Osteoblast (primary cell): ENCODE measurements at regions not wholly inside any gene's neighbourhood (a gene's known extent, or its start where the extent isn't known, plus 50 kb on each side); places are given as distances from the start of the nearest gene placed in this dataset.

Experiments
- DNase-seq: peaks from one replicate; pipeline ENCODE4 v3.0.0; 2011; ENCODE audit warnings: low spot score, mixed read lengths; ENCODE audit not compliant: insufficient read length; ENCODE audit errors: missing footprints
- H2AFZ ChIP-seq: 2 replicates; pipeline ENCODE4 v1.6.0; 2011; ENCODE audit warnings: mild to moderate bottlenecking, low read length
- H3K27ac ChIP-seq: 2 replicates; pipeline ENCODE4 v1.5.1; 2011; ENCODE audit warnings: mild to moderate bottlenecking, low read depth, low read length, moderate library complexity
- H3K27me3 ChIP-seq: 2 replicates; pipeline ENCODE4 v1.6.0; 2012; ENCODE audit warnings: mild to moderate bottlenecking, control low read depth, inconsistent platforms, low read length, moderate library complexity; ENCODE audit not compliant: insufficient read depth
- H3K36me3 ChIP-seq: 2 replicates; pipeline ENCODE4 v1.5.1; 2011; ENCODE audit warnings: mild to moderate bottlenecking, low read length, control low read depth, moderate library complexity; ENCODE audit not compliant: insufficient read depth
- H3K4me1 ChIP-seq: 2 replicates; pipeline ENCODE4 v1.5.1; 2011; ENCODE audit warnings: mild to moderate bottlenecking, low read length, control low read depth, moderate library complexity; ENCODE audit not compliant: insufficient read depth
- H3K4me2 ChIP-seq: 2 replicates; pipeline ENCODE4 v1.6.0; 2011; ENCODE audit warnings: mild to moderate bottlenecking, low read length; ENCODE audit not compliant: insufficient read depth
- H3K4me3 ChIP-seq: fragments of 200-600 bp; sonication (generic); 3 replicates; pipeline ENCODE4 v1.5.1; 2012; ENCODE audit warnings: mild to moderate bottlenecking, low read length, inconsistent platforms; ENCODE audit not compliant: insufficient read depth
- H3K79me2 ChIP-seq: 2 replicates; pipeline ENCODE4 v1.6.0; 2012; ENCODE audit warnings: mild to moderate bottlenecking, low read length, control low read depth, inconsistent platforms; ENCODE audit not compliant: insufficient read depth
- H3K9me3 ChIP-seq: 2 replicates; pipeline ENCODE4 v1.5.1; 2011; ENCODE audit warnings: low read depth, low read length, control low read depth
- H4K20me1 ChIP-seq: 2 replicates; pipeline ENCODE4 v1.6.0; 2012; ENCODE audit warnings: mild to moderate bottlenecking, low read length, control low read depth; ENCODE audit not compliant: insufficient read depth
- CTCF ChIP-seq: IDR thresholded peaks from 2 replicates; pipeline ENCODE4 v1.5.1; 2011; ENCODE audit warnings: mild to moderate bottlenecking, low read depth, low read length, moderate library complexity; ENCODE audit errors: extremely low read depth

- DNase-seq, result no peak
- Histone ChIP-seq H2AFZ (no peak overlapping the region), H3K27me3 (no peaks in the 10 kb centered on the region), H3K4me2 (no peak overlapping the region), H3K9me3 (no peaks in the 10 kb centered on the region), H3K36me3 (no peaks in the 10 kb centered on the region), H3K79me2 (no peaks in the 10 kb centered on the region), H3K4me3 (no peak overlapping the region), H4K20me1 (no peaks in the 10 kb centered on the region), H3K27ac (no peak overlapping the region), H3K4me1 (no peaks in the 10 kb centered on the region)
- no peak for TF ChIP-seq CTCF
These were observed 472.7 kb downstream of the ARAP2 start for GRCh38 chr4:35771571-35771970.

GRCh38 chr4:35772291-35772690 is 472.0 kb downstream of the ARAP2 start:
- H4K20me1 ChIP-seq, result no peaks in the 10 kb centered on the region
- no peak for DNase-seq
- H3K36me3 ChIP-seq, result no peaks in the 10 kb centered on the region
- no peak overlapping the region for H3K4me3 ChIP-seq
- no peak overlapping the region for H3K4me2 ChIP-seq
- H3K79me2 ChIP-seq, result no peaks in the 10 kb centered on the region
- no peaks in the 10 kb centered on the region for H3K9me3 ChIP-seq
- TF ChIP-seq CTCF, result no peak
- H2AFZ ChIP-seq, result no peak overlapping the region
- H3K27ac ChIP-seq, result no peak overlapping the region
- no peaks in the 10 kb centered on the region for H3K27me3 ChIP-seq
- no peaks in the 10 kb centered on the region for H3K4me1 ChIP-seq

DNA sequence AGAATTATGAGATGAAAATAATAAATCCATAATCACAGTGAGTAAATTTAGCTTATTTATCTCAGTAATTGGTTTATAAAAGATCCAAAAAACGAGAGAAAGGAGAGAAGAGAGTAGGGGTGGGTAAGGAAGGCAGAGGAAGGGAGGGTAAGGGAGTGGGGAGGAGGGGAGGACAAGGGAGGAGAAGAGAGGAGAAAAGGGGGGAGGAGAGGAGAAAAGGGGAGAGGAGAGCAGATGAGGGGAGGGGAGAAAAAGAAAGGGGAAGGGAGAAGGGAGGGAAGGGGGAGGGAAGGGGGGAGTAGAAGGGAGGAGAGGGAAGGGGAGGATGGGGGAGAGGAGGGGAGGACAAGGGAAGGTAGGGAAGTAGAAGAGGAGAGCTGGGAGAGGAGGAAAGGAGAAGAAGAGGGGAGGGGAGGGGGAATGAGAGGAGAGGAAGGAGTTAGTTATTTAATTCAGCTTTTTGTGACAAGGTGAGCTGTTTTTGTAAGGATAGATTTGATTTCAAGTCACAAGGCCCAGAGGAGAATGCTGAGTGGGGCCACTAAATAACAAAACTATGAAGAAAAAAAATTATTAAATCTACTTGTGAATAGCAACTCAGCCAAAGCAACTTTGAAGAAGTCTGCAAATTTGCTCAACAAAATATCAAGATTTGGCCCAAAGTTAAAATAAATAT is 454.3 kb downstream of the ARAP2 start:
- DNase-seq, result no peak
- no peaks in the 10 kb centered on the region for H3K27me3 ChIP-seq
- H3K4me1 ChIP-seq, result no peaks in the 10 kb centered on the region
- H3K4me2 ChIP-seq, result no peak overlapping the region
- H3K9me3 ChIP-seq, result peaks cover 3% of the 10 kb centered on the region
- H3K27ac ChIP-seq, result no peak overlapping the region
- H4K20me1 ChIP-seq, result no peaks in the 10 kb centered on the region
- H3K4me3 ChIP-seq, result no peak overlapping the region
- no peaks in the 10 kb centered on the region for H3K36me3 ChIP-seq
- no peak for TF ChIP-seq CTCF
- H3K79me2 ChIP-seq, result no peaks in the 10 kb centered on the region
- H2AFZ ChIP-seq, result no peak overlapping the region

DNA sequence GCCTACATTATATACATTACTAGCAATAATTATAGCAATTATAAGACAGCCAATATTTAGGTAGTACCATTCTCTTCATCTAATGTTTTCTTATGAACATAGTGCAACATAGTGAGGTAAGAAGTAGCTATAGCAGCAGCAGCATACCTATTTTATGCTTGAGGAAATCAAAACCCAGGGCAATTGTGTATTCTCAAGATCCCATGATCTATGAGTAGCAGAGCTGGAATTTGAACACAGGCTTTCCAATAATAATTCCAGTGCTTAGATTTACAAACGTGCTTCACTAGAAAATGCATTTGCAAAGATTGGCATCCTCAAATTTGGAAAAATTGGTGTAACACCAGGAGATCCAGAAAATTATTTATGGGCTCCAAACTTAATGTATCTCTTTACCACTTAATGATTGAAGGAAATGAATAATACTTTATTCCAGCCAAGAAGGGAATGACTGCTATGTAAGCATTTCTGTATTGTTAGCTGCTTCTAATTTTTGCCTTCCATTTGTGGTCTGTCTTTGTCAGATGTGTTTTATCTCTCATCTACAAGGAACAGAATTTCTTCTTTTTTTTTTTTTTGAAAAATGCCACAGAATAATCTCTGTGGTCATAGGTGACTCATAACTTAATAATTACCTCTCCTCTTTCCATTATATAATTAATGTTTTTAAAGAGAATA is 451.1 kb downstream of the ARAP2 start:
- H3K4me3 ChIP-seq, result no peak overlapping the region
- H4K20me1 ChIP-seq, result no peaks in the 10 kb centered on the region
- H3K27ac ChIP-seq, result no peak overlapping the region
- H3K27me3 ChIP-seq, result no peaks in the 10 kb centered on the region
- no peaks in the 10 kb centered on the region for H3K36me3 ChIP-seq
- peaks cover 5% of the 10 kb centered on the region for H3K9me3 ChIP-seq
- no peak overlapping the region for H2AFZ ChIP-seq
- no peaks in the 10 kb centered on the region for H3K79me2 ChIP-seq
- H3K4me1 ChIP-seq, result no peaks in the 10 kb centered on the region
- H3K4me2 ChIP-seq, result no peak overlapping the region
- TF ChIP-seq CTCF, result no peak
- no peak for DNase-seq
